ENCODE measurements at regions not wholly inside any gene's neighbourhood (a gene's known extent, or its start where the extent isn't known, plus 50 kb on each side); places are given as distances from the start of the nearest gene placed in this dataset.
"Not testable (repeated sequence)": the region's sequence is repeated elsewhere in the genome, so short reads cannot be mapped to it uniquely, and the experiment has no call there.

GRCh38 chr9:87383344-87384150 lies 114.1 kb upstream of the DAPK1 start:
- no peak for DNase-seq

DNA sequence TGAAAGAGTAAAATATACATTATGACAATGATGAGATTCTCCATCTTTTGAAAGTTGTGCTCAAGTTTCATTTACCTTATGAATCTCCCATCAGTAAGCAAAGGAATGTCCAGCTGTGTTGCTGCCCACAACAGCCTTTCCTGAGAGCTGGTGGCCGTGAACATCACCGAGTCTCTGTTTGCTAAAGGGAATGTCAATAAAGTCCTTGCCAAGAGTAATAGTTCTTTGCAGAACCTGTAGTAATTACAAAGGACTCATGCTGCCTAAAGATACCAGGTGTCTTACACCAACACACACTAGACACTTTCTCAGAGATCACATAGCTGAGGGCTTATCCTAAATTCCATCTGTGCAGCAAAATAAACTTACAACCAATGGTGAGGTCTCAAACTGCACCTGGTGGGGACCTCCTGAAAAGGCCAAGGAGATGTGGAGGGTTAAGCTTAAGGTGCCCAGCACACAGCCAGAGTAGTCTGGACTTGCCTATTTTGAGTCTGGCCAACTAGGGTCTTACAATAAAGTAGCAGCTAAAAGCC lies 111.1 kb upstream of the DAPK1 start:
- DNase-seq, result no peak

DNA sequence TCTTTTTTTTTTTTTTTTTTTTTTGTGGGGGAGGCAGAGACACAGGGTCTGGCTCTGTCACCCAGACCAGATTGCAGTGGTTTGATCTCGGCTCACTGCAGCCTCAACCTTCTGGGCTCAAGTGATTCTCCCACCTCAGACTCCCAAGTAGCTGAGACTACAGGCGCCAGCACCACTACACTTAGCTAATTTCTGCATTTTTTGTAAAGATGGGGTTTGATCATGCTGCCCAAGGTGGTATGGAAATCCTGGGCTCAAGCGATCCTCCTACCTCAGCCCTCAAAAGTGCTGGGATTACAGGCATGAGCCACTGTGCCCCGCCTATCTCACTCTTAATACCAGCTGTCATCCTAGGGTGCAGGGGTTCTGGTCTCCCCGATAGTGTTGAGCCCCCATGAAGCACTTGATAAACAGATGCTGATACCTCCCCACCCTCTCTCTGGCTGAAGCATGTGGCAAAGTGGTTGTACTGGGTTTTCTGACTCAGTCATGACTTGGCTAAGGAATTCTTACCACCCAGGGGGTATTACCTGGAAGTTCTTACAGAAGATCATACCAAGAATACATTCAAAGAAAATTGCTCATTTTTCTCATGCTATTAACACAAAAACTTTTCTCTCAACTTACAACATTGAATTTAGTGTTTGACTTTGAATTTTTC lies 110.2 kb upstream of the DAPK1 start:
- DNase-seq, result no peak

GRCh38 chr9:87388708-87389107 lies 109.0 kb upstream of the DAPK1 start:
- not testable (repeated sequence) for DNase-seq

GRCh38 chr9:87389936-87390335 lies 107.7 kb upstream of the DAPK1 start:
- no peak for DNase-seq

GRCh38 chr9:87390361-87390760 lies 107.3 kb upstream of the DAPK1 start:
- DNase-seq, result no peak

GRCh38 chr9:87392086-87392485 lies 105.6 kb upstream of the DAPK1 start:
- no peak for DNase-seq

- no peak for DNase-seq
These were observed 103.9 kb upstream of the DAPK1 start for GRCh38 chr9:87393706-87394230.

DNA sequence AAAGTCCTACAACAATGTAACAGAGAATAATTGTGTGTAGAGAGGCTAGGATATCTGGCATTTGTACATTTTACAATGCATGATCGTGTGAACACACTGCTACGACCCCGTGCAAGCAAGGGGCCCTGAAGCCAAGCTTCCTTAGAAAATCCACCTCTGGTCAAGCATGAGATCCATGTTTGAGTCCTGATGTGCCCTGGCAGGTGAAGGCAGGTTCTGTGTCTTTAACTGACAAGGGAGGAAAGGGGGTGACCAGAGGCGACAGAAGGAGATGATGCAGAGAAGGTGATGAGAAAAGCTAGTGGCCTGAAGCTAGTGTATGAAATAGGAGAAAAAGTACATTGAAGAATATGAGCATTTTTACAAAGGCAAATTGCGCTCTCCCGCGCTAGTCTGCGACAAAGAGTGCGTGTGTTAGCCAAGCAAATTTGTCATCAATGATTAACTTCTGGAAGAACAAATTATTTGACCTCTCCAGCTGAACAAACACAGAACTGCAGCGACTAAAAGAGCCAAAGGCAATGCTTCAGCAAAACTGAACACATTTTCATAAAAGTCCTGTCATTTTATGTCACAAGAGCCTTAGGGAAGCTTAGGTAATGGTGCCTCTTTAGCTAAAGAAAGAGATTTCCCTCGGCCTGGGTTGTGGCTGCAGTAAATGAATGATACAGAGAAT lies 101.7 kb upstream of the DAPK1 start:
- peak; percentile 56 for DNase-seq

GRCh38 chr9:87401681-87402080 lies 96.0 kb upstream of the DAPK1 start:
- DNase-seq, result no peak

DNA sequence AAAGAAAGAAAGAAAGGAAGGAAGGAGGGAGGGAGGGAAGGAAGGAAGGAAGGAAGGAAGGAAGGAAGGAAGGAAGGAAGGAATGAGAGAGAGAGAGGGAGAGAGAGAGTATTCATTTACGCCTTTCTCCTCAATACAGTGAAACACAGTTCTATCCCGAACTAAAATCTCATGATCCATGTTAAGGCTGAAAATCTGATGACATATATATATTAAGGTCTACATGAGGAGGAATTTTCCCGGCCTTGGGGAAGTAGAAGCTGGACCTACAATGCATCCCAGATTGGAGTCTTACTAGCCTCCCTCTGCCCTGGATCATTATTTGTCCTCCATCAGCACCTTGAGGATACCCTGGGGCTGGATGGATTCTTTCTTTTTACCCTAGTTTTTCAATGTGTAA lies 95.1 kb upstream of the DAPK1 start:
- DNase-seq, result no peak

- no peak for DNase-seq
These were observed 91.8 kb upstream of the DAPK1 start for GRCh38 chr9:87405677-87406542.

DNA sequence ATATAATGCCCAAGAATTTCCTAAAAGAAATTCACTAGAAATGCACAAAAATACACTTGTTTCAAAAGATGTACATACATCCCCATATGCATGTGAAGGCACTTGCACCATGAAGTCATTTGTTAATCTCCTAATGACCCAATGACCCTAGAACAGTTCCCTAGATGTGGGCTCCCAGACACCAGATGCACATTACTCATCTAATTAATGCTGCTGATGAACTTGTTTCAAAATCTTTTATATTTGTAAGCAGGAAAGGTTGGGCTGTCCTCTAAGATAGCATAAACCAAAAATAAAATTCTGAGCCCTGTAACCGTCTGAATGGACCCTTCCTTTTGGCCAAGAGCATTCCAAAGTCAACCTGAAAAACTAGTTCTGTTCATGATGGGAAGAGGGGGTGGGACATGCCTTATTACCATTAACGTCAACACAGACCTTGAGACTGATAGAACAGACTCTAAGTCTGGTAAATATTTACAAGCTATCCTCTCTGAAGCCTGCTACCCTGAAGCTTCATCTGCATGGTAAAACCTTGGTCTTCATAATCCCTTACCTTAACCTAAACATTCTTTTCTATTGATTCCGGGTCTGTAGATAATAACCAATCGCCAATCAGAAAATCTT lies 91.0 kb upstream of the DAPK1 start:
- DNase-seq, result no peak

DNA sequence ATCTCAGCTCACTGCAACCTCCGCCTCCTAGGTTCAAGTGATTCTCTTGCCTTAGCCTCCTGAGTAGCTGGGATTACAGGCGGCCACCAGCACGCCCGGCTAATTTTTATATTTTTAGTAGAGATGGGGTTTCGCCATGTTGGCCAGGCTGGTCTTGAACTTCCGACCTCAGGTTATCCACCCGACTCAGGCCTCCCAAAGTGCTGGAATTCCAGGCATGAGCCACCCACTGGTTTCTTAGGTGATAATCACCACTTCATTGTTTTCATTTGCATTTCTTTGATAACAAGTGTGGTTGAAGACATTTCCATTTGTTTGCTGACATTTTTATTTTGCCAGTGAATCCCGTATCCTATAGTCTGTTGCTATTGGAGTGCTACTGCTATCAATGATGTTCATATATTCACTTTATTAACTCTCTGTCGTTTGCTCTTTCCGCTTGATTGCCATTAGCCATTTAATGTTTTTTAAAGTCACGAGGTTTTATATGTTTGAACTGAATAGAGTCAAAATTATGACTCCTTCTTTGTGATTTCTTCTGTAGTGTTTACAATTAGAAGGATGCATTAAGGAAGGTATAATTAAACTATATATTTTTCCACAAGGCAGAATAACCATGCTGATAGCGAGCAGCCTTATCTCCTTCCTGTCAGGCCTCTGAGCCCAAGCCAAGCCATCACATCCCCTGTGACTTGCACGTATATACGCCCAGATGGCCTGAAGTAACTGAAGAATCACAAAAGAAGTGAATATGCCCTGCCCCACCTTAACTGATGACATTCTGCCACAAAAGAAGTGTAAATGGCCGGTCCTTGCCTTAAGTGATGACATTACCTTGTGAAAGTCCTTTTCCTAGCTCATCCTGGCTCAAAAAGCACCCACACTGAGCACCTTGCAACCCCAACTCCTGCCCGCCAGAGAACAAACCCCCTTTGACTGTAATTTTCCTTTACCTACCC lies 87.3 kb upstream of the DAPK1 start:
- DNase-seq, result not testable (repeated sequence)

DNA sequence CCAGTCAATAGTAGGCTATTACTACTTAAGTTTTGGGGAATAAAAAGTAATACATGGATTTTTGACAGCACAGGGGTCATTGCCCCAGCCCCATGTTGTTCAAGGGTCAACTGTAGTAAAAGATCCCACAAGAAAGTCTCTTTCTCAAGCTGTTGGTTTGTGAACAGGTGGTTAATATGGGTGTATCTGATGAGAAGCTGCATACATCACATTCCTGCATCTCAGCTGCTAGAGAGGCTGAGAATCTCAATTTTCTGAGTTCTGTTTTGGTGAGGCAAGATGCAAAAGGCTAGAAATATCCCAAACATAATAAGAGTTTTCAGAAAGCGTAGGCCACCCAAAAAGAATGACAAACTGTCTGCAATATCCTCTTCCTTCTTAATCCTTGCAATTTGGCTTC lies 76.8 kb upstream of the DAPK1 start:
- no peak for DNase-seq

DNA sequence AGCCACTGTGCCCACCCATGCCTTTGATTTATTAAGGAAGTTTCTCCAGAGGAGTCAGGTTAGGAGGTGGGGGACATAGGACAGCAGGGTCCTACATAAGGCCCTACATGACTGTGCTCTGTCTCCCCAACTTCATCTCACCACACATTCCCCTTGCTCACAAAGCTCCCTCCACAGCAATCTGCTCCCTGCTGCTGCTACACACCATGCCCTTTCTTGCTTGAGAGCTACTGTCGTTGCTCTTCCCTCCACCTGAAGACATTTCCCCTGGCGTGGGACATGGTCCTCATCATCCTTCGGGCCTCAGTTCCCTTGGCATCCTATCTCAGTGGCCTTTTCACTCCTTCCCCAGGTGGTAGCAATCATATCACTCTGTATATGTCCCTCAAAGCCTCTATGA lies 75.9 kb upstream of the DAPK1 start:
- DNase-seq, result no peak

GRCh38 chr9:87422999-87423398 lies 74.7 kb upstream of the DAPK1 start:
- DNase-seq, result no peak

GRCh38 chr9:87423885-87424284 lies 73.8 kb upstream of the DAPK1 start:
- not testable (repeated sequence) for DNase-seq

DNA sequence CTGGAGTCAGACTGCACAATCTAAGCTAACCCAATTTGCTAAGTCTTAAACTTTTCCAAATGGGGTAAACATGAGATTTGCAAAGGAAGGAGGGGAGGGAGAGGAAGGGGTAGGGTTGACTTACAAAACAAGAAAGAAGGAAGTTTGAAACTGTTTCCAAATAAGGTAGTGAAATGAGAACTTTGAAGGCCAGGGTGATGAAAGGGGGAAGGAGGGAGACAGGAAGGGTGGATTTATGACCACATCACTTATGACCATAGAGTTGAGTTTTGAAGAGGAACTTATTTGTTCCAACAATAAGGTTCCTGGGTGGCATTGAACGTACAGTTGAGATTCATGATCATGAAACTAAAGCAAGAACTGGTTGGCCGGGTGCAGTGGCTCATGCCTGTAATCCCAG lies 72.5 kb upstream of the DAPK1 start:
- no peak for DNase-seq

DNA sequence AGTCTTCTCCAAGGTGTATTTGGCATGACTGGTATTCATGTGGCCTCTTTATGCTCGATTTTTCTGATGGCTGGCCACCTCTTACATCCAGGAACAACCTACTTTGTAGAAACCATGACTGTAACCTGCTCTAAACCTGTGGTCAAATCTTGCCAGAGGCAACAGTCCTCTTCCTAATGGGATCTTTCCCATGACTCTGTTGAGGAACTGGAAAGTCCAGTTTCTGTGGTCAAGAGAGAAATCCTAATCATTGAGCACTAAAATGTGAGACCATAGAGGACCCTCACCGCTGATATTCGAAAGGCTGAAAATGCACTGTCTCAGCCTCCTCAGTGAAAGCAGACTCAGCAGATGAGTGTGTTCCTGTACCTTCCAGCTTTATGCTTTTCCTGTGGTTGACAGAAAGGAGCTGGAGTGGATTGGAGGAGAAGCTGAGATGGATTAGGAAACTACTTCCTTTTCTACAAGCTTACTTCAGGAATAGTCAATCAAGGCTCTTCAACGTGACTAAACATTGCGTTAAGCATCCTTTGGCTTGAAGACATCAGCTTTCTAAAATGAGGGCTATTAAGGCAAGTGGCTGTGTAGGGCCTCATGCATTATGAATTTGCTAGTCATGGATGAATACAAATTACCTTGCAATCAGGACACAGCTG lies 69.7 kb upstream of the DAPK1 start:
- no peak for DNase-seq
